Epithelial cell of esophagus (primary cell): ENCODE measurements at regions not wholly inside any gene's neighbourhood (a gene's known extent, or its start where the extent isn't known, plus 50 kb on each side); places are given as distances from the start of the nearest gene placed in this dataset.

Experiments
- DNase-seq: peaks from one replicate; pipeline ENCODE4 v3.0.0; 2010; ENCODE audit warnings: low read depth
- H3K4me3 ChIP-seq: 2 replicates; pipeline ENCODE4 v1.5.1; 2011; ENCODE audit warnings: mild to moderate bottlenecking, low read length, control low read depth
- TF ChIP-seq, protein P1 (sequence below): IDR thresholded peaks from 2 replicates; pipeline ENCODE4 v1.5.1; 2011; ENCODE audit warnings: low read depth, mild to moderate bottlenecking, low read length, control low read depth, inconsistent platforms; ENCODE audit not compliant: insufficient read depth; ENCODE audit errors: missing control alignments

DNA sequence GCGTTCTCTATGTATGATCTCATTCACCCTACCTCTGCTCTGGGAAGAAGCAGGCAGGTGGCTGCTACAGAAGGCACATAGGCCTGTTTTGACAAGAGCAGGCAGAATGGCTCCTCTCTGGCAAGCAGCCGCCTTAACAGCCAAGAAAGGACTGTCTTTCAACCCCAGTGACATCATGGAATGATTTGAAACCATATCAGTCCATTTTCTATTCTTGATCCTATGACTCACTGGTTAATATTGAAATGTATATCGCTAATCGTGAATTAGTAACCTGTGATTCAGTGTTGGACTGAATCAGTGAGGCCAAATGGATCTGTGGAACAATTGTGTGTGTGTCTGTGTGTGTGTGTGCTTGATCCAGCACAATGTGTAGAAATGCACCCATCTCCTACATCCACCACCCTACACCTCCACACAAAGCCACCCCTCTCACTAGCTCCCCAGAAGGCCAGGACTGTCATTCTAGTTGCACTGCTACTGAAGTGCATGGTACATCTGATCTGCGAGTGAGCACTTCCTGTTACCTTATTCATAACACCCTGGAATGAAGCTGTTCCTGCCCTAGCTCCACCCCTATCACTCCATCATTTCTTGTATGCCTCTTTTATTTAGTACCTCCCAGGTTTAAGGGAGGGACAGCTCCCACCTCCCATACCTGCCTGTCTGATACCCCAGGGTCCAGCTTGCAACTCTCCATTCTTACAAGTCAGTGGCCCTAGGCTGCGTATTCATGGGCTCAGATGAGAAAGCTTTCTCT is 460.0 kb downstream of the FOXO1 start:
- no peak overlapping the region for H3K4me3 ChIP-seq
- DNase-seq, result peak; percentile 99
- TF ChIP-seq, protein P1, sequence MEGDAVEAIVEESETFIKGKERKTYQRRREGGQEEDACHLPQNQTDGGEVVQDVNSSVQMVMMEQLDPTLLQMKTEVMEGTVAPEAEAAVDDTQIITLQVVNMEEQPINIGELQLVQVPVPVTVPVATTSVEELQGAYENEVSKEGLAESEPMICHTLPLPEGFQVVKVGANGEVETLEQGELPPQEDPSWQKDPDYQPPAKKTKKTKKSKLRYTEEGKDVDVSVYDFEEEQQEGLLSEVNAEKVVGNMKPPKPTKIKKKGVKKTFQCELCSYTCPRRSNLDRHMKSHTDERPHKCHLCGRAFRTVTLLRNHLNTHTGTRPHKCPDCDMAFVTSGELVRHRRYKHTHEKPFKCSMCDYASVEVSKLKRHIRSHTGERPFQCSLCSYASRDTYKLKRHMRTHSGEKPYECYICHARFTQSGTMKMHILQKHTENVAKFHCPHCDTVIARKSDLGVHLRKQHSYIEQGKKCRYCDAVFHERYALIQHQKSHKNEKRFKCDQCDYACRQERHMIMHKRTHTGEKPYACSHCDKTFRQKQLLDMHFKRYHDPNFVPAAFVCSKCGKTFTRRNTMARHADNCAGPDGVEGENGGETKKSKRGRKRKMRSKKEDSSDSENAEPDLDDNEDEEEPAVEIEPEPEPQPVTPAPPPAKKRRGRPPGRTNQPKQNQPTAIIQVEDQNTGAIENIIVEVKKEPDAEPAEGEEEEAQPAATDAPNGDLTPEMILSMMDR, result no peak

DNA sequence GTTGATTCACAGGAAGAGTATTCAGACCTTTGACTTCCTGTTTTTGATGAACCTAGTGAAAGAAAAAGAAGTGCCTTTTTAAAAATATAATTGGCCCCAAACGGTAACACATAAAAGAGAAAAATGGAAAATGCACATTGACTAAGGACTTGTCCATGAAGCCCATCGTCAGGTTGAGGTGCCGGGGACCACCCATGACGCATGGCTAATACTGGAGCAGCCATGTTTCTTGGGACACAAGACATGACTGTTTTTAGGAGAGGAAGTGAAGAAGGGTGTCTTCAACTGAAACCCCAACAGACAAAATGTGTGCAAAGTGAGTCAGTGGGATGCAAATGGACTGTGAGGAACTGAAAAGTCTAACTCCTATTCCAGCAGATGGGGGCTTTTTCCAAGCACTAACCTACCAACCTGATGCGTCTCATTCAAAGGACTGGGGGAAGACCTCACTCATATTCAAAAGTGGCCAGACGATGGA is 459.4 kb downstream of the FOXO1 start:
- DNase-seq, result no peak
- no peak overlapping the region for H3K4me3 ChIP-seq
- TF ChIP-seq, protein P1, result no peak

DNA sequence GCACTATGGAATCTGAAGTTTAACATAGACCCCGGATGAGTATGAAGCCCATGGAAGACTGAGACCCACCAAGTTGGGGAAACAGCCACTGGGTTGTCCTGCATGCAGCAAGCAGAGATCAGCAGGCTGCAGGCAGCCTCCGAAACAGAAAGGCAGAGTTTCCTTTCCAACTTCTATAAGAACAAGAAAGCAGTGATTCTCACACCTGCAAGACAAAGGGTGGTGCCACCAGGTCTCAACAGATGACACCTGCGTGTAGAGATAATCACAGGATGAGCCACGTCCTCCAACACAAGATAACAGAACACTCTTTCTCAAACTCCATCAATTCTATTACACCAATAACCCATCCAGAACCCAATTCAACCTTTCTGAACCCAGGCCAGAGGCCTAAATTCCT is 457.9 kb downstream of the FOXO1 start:
- DNase-seq, result no peak
- H3K4me3 ChIP-seq, result no peak overlapping the region
- TF ChIP-seq, protein P1, result no peak

DNA sequence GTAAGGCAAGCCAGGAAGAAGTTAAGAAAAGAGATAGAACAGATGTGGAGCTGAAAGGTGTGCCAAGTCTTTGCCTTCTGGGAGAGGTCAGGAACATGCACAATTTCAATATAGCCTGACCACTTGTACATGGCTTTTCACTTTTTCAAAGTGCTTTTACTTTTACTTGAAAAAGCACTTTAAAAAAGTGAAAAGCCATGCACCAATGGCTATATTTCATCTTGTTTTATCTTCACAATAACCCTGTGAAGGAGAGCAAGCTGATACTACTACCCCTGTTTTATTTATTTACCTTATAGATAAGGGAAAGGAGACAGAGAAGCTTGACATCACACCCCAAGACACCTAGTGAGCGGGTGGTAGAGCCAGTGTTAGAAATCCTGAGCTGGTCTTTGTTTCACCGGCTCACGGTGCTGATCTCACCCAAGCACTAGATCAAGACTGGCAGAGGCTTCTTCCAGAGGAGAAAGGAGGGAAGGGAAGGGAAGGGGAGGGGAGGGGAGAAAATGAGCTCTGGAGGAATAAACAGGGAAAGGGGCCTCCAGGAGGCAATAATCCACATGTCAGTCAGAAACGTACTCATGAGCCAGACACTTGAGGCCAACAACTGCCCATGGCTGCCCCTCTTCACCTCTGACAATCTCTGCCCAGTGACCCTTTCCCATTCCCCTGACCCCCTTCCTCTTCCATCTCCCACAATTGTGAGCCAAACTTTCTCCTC is 455.4 kb downstream of the FOXO1 start:
- DNase-seq, result no peak
- TF ChIP-seq, protein P1, result no peak
- no peak overlapping the region for H3K4me3 ChIP-seq

DNA sequence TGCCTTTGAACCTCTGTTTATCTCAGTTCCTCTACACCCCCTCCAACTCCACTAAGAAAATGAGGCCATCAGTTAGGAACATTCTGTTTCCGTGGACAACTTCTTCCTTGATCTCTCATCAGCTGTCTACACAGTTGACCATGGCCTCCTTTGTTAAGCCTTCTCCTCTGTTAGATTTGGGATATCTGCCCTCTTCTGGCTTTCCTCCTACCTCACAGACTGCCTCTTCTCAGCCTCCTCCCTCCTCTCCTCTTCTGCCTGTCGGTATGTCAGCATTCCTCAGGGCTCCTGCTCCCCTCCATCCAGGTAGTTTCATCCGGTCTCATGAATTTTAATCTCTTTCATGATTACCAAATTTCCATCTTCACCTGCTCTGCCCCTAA is 454.9 kb downstream of the FOXO1 start:
- TF ChIP-seq, protein P1, result no peak
- no peak overlapping the region for H3K4me3 ChIP-seq
- no peak for DNase-seq

DNA sequence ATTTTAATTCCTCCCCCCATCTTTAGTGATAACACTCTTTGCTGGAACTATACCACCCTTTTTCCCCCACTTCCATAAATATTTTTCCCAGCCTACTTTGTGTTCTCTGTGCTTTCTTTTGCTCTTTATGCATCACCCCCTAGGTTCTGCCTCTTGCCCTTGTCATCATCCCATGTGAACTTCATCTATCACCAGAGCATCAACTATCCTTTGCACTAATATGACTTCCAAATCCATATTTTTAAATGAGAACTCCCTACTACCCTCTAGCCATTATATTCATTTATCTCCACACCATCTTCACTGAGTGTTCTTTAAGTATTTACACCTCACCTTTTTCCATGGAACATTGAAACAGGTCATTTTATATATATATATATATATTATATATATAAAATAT is 452.7 kb downstream of the FOXO1 start:
- DNase-seq, result no peak
- H3K4me3 ChIP-seq, result no peak overlapping the region
- TF ChIP-seq, protein P1, result no peak
